Activated CD8-positive, alpha-beta memory T cell treated with anti-CD3 and anti-CD28 coated beads for 24 hours (primary cell): ENCODE measurements at regions not wholly inside any gene's neighbourhood (a gene's known extent, or its start where the extent isn't known, plus 50 kb on each side); places are given as distances from the start of the nearest gene placed in this dataset.

ENCODE experiments used
- DNase-seq: peaks from one replicate; pipeline ENCODE4 v3.0.0-alpha.2; 2020

DNA sequence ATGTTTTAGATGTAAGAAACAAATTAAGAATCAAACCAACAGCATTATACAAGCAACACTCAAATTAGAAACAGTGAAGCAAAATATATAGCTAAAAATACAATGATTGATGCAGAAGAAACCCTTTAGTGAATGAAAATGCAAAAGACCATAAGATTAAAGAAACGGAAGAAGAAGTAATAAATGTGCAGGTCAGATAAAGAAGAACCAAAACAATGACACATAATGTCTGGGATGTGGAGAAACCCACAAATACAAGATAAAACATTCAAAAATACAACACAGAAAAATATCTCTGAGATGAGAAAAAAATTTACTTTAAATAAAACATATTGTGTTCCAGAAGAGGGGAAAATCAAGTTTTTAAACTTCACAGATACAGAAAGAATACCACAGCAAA lies 73.4 kb upstream of the AVPR1A start:
- no peak for DNase-seq

DNA sequence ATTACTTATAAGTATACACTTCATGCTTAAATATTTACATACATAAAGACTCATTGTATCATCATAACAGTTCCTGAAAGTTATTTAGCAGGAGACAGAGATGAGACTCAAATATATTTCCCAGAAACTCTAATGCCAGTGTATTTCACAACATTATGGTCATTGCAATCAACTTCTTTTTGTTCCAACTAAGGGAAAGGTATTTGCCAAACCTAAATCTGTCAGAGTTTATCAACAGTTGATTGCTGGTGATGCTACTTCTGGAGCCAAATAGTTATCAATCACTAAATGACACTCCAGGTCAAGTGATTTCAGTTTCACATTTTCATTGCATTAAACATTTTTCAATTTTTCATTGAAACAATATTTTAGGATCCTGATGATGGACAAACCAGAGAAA lies 72.1 kb upstream of the AVPR1A start:
- no peak for DNase-seq

DNA sequence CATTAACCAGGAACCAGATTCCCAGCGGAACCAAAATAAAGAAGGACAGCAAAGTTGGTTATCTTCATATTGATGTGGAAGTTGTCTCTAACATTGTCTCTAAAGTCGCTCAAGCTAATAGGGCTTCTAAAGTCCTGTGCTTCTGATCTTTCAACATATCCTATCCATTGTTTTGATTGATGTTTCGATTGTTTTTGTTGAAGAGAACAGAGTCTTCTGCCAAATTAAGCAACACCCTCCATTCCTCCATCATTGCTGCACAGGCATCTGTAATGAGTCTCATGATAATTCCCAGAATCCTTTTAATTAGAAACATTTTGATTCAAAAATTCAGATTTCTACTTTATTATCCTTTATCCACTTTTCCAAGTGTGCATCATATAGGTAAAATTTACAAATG lies 71.6 kb upstream of the AVPR1A start:
- no peak for DNase-seq

DNA sequence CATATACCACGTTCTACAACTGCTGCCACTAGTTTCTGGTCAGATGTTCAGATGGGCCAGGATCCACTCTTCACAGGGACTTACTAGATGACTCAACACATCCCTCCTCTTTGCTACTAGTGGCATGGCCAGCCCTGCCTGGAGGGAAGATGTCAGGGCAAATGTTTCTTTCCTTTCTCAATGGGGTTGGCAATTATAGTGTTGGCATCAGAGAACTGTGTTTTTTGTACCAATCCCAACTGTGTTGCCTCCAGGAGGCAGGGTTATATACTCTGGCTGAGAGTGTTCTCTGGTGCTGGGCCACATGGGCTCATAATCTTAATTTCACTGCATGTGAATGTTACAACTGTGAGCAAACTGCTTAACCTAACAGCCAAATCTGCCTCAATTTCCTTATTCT lies 69.9 kb upstream of the AVPR1A start:
- no peak for DNase-seq

DNA sequence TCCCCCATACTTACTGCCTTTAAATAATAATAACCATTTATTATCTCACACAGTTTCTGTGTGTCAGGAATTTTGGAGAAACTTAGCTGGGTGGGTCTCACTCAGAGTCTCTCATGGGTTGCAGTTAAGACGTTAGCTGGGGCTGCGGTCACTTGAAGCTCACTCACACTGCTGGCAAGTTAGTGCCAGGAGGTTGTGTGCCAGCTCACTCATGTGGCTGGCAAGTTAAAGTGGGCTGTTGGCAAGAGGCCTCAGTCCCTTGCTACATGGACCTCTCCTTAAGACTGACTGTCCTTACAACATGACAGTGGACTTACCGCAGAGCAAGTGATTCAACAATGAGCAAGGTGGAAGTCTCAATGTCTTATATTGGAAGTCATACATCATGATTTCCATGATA lies 61.3 kb upstream of the AVPR1A start:
- DNase-seq: no peak

DNA sequence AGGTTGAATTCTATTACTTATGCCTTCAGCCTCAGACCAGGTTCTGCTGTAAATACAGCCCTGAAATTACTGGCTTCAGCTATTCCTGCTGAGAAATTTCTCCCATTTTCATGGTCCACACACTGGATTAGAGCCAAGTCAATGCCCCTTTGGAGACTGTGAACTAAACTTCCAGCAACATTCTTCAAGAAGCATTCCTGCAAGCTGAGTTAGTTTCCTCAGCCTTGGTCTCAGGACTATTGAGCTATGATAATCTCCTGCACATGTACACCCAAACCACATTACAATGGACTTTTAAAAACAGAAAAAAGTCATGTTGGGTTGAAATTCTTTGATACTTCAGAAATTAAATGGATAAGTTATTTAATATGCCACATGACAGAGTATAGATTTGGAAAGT lies 58.0 kb upstream of the AVPR1A start:
- DNase-seq: no peak

GRCh38 chr12:63206909-63207308 lies 55.9 kb upstream of the AVPR1A start:
- no peak for DNase-seq

DNA sequence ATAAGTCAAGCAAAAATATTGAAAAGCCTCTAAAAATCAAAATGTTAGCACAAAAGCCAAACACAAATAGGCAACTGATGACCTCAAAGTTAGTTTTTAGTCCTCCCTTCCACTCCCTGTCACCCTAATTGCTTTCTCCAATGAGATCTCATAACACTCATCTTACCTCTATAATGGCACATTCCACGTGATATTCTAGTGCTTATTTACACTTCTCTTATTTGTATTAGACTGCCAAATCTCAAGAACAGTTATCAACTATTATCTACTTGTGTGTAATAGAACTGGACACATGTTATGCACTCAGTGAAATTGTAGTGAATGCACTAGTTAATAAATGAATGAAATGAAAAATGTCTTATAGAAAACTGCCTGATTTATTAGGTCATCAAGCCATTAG lies 55.5 kb upstream of the AVPR1A start:
- no peak for DNase-seq
